GM18868 (cell line): ENCODE measurements at regions not wholly inside any gene's neighbourhood (a gene's known extent, or its start where the extent isn't known, plus 50 kb on each side); places are given as distances from the start of the nearest gene placed in this dataset.

Source experiments
- ATAC-seq: cut with Tn5 transposase; IDR thresholded peaks from one replicate; pipeline ENCODE4 v1.9.1; 2021; ENCODE audit warnings: mild to moderate bottlenecking, moderate library complexity; ENCODE audit not compliant: unreplicated experiment

DNA sequence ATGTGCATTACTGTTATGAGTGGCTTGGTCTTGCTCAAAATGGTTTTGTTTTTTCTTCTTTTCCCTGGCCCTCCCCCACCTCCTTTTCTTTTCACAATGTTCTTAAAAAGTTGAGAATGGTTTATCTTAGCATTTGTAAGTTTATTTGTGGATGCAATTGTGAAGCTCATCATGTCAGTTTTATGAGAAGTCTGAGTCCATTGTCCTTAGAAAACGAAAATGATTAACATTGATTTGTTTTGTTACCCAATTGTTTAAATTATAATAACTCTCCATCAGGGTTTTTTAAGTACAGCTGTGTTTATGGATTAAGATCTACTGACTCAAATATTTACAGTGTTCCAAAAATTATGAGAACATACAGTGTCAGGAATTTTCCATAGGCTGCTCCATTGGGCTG is 511.3 kb upstream of the PAPPA start:
- no peak for ATAC-seq

DNA sequence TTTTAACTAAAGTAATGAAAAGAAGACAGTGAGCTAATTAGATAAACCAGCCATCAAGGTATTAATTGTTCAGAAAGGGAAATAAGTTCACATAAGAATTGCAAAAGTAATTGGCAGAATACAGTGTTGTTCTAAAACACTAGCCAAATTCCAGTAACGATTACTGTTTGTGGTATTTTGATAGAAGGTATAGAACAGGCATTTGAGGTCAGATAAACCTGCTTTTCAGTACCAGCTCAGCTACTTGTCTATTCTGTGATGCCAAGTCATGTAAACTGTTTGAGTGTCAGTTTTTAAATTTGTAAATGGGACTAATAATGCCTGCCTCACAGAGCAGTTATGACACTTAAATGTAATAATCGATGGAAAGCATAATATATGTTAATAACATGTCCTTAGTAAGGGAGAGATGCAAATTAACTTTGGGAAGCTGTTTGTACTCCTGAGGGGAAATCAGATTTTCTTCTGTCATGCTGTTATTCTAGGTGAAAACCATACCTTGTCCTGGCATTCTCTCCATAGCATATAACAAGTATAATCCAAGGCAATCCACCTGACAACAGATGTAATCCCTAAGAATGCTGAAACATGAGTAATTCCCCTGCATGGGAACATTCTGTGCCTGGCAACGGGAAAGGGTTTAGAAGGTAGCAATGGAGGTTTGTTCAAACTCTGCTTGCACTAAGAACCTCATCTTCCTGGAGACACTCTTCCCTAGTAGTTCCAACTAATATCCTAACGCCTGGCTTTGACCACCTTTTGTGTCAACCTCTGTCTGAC is 509.5 kb upstream of the PAPPA start:
- no peak for ATAC-seq

DNA sequence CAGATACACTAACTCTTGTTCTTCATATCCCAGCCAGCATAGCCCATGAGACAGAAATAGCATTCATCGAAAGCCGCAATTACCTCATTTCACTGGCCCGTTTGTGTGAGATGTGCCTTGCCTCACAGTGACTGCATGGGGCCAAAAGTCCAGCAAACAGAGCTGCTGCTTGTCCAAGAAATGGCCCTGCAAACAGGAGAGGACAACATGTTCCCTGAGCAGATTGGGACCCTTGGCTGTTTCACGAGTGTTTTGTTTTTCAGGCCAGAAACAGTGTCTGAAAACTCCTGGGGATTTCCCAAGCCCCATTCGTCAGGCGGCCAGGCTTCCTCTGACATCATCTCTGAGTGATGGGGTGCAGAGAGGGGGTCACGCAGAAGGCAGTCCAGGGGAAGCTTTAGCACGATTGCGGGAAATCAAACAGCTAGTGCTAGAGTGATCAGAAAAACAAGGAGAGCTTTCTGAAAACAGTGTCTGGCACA is 503.6 kb upstream of the PAPPA start:
- ATAC-seq: no peak

DNA sequence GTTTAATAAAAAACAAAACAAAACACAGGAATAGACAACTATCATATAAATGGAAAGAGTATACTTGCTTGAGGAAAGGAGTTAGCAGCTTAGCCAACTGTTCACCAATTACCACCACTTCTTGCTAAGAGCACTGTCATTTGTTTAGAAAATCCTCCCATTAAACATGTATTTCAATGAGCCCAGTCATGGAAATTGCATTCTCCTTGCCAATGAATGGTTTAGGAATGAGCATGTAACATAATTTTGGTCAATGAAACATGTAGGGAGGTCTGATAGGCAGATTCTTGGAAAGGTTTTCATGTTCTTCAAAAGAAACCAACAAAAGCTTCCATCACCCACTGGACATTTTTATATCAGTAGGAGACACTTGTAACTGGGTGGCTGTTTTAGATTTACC is 502.8 kb upstream of the PAPPA start:
- ATAC-seq: no peak

DNA sequence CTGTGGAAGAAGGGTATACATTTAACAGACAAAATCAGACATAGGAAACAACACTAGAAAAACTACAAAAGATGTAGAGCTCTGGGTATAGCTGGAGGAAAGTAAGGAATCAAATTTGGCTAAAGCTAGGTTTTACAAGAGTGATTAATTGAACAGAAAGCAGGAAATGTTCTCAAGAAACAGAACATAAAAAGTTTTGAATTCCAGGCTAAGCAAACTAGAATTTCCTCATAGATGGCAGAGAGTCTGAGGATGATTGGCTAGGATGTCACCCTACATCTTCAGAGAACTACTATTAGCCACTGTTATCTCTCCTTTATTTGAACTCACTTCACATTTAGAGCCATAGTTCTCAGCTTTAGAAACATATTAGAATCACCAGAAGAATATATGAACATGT is 502.1 kb upstream of the PAPPA start:
- no peak for ATAC-seq

DNA sequence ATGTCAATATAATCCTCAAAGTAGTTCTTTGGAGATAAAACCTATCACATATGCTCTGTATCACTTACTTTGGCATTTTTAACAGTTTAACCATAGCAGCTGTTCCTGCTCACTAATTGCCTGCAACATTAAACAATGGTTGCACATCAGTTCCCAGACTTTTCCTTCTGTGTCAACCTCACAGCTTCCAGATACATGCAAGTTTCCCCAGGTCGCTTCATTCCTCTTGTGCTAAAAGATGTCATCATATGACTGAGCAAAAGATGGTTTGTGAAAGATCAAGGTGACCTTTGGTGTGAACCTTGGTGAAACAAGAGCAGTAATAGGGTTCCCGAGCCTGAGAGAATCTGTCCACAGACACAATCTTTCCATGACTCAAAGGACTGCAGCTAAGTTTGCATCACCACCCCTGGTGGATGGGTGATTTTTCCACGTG is 500.4 kb upstream of the PAPPA start:
- no peak for ATAC-seq

DNA sequence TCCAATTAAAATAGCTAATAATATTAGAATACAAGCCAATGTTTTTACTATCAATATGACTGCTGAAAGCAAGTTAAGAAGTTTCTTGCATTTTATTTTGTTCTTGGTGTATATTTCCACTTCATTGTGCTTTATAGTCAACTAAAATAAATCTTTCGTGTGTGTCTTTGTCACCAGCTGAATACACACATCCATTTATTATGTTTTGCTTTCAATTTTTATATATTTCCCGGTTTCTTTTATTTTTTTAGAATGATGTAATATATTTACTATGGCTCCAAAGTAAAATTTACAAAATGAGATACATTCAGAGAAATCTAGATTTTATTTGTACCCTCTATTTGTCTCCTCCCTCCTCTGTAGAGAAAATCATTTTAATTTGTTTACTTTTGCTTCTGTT is 495.9 kb upstream of the PAPPA start:
- ATAC-seq: no peak

DNA sequence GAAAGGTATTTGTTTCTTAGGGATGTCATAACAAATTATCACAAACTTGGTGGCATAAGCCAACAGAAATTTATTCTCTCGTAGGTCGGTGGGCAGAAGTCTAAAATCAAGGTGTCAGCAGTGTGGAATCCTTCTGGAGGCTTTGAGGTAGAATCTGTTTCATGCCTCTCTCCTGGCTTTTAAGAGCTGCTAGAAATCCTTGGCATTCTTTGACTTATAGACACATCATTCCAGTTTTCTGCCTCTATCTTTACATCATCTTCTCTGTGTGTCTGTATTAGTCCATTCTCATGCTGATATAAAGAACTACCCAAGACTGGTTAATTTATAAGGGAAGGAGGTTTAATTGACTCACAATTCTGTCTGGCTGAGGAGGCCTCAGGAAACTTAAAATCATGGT is 488.1 kb upstream of the PAPPA start:
- no peak for ATAC-seq

DNA sequence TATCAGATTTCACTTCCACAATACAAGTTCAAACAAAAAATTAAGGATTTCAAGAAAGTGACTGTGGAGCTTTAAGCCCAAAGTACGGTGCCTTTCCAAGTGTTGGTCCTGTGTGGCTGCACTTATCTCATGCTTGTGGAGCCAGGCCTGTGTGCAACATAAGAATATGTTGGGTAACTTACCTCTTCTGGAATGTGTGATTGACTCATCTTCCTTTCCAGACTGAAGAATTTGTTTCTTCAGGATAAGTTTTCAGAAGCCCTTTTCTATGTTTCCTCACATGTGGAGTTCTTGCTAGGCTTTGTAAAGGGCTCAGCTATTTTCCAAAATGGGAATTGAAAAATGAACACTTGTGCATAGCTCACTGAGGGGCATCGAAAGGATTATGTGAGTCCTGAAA is 485.1 kb upstream of the PAPPA start:
- no peak for ATAC-seq

DNA sequence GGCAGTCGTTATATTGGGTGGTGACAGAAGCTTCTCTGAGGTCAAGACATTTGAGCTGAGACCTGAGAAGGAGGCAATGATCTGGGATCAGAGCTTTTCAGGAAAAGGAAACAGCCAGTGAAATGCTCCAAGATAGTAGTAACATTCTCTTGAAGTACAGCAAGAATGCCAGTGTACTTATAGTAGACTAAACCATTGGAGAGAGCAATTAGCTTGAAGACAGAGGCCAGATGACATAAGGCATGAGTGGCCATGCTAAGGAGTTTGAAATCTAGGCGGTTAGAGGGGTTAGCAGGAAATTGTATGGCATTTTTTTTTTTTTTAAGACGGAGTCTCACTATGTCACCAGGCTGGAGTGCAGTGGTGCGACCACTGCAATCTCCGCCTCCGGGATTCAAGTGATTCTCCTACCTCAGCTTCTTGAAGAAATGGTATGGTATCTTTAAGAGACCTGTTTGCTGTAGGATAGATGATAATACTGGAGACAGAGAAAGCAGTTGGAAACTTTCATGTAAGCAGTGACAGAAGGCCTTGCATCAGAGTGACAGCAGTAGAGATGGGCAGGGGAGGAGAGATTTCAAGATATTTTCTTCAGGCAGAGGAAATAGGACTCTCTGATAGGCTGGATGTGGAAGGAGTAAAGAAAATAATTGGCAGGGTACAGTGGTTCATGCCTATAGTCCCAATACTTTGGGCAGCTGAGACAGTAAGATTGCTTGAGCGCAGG is 482.2 kb upstream of the PAPPA start:
- ATAC-seq: no peak

DNA sequence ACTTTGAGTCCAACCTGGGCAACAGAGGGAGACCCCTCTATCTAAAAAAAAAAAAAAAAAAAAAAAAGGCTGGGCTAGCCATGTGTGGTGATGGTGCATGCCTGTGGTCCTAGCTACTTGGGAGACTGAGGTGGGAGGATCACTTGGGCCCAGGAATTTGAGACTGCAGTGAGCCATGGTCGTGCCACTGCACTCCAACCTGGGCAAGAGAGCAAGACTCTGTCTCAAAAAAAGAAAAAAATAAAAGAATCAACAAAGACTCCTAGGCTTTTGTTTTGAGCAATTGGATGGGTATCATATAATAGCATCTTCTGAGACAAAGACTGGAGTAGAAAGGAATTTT is 481.7 kb upstream of the PAPPA start:
- no peak for ATAC-seq

DNA sequence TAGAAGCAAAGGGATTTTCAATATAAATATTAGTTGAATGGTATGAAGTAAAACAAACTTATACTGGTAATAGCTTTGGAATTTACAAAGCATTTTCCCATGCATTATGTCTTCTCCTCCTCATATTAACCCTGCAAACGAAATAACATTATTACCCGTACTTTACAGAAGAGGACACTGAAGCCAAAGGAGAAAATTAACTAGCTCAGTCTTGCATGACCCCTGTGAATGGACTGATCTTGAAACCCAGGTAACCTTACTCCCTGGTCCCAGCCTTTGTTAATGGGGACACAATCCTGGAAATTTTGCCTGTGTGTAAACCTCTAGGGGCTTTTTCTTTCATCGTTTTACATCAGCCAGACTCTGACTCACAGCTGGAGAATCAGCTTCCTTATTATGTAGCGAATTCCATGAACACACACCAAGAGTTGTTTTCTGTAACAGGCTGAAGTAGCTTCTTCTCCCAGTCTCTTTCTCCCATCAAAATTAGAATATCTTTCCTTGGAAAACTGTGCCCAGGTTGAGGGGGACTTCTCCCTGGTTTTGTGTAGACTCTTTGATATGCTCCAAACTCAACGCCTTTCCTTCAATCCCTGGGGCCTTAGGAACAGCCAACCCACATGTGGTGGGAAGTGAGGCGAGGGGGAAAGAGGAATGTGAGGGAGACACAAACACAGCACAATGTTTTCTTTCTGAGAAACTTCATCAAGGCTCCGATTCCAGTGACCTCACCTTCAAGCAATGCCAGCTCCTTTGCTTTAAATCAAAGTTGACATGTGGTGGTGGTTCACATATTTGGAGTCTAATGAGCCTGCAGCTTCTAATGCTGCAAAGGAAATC is 480.9 kb upstream of the PAPPA start:
- ATAC-seq: no peak

DNA sequence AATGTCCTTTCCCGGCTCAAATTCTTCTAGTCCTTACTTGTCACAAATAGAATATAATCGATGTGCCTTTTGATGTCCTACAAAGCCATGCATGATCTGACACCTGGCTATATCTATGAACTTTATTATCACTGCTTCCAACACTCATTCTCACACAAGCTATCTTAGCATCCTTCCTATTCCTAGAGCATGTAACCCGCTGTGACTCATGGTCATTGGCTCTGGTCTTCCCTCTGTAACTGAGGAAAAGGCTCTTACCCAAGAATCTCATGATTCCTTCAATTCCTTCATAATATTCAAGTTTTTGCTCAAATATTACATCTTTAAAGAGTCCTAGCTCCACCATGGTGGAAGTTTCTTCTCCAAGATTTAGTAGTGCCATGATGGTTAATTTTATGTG is 480.0 kb upstream of the PAPPA start:
- no peak for ATAC-seq

DNA sequence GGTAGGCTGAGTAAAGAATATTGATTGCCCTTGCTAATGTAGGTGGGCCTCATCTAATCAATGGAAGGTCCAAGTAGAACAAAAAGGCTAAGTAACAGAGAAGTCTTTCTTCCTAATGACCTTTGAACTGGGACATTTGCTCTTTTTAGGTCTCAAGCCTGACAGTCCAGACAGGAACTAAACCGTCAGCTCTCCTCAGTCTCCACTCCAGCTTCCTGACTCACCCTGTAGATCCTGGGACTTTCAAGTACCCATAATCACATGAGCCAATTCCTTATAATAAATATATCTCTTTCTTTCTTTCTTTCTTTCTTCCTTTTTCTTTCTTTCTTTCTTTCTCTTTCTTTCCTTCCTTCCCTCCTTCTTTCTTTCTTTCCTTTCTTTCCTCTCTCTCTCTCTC is 479.5 kb upstream of the PAPPA start:
- no peak for ATAC-seq

DNA sequence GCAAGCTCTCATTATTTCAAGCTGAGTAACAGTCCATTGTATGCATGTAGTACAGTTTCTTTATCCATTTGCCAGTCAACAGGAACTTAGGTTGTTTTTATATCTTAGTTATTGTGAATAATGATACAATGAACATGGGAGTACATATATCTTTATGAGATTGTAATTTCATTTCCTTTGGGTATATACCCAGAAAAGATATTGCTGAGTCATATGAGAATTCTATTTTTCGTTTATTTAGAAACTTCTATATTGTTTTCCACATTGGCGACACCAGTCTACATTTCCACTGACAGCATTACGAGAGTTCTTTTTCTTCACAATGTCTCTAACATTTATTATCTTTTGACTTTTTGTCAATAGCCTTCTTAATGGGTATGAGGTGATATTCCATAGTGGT is 477.8 kb upstream of the PAPPA start:
- ATAC-seq: no peak

DNA sequence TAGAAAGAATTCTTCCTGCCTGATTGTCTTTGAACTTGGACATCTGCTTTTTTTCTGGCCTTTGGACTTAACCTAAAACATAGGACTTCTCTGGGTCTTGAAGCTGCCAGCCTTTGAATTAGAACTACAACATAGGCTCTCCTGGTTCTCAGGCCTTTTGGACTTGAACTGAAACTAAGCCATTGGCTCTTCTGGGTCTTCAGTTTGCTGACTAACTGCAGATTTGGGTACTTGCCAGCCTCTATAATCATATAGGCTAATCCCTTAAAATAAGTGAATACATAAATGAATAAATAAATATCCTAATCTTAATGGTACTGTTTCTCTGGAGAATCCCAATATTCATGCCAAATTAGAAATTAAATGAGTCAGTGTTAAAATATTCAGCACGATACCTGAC is 473.4 kb upstream of the PAPPA start:
- ATAC-seq: no peak

DNA sequence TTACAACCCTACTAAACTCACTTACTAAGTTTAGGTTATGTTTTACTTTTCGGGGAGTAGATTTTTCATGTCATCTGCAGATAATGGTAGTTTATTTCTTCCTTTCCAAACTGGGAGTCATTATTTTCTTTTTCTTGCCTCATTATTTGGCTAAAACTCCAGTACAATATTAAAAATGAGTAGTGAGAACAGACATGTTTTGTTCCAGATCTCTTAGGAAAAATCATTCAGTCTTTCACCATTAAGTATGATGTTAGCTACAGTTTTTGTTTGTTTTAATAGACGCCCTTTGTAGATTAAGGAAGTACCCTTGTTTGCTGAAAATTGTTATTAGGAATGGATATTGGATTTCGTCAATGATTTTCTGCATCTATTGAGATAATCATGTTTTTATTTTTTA is 472.0 kb upstream of the PAPPA start:
- no peak for ATAC-seq

DNA sequence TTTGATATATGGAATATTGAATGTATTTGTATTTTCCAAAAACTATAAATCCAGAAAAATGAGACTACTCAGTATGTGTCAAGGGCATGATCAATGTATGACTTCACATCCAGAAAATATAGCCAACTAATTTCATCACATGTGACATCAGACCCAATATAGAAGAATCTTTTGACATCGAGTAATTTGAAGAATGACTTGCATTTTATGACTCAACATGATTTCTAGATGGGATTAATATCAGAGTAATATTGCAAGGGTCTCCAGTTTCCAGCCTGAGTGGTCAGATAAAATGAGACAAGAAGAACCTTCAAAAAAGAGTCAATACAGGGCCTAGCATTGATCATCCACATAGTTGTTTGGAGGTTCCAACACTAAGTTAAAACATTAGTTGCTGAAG is 467.5 kb upstream of the PAPPA start:
- no peak for ATAC-seq

DNA sequence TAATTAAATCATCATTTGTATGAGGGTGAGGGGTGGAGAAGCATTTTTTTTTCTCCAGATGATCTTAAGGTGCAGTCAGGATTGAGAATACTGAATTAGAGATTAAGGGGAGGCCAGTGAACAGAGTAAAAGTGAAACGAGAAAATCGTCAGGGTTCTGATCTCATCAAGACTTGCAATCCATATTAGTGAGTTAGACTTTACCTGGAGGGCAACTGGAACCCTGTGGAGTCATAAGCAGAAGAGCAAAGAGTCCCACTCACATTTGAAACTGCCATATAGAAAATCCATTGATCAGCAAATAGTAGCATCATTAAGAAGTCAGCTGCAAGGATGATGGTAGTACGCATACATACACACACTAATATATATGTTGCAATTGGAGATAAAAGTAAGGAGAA is 466.2 kb upstream of the PAPPA start:
- no peak for ATAC-seq

DNA sequence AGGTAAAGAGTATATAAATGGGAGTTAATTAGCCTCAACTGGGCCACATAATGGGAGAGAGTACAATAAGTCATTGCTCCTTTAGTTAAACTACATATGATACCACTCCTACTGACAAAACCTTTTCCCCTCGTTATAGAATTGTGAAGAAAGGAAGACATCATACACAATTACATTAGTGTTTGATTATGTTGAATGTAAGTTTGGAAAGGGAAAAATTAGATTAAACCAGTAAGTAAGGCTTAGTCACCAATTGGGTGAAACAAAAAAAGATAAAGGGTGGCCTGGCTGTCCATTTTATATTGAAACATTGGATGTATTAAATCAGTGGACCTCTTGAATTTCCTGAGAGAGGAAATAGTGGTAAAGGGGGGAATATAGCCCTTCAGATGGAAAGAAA is 464.3 kb upstream of the PAPPA start:
- ATAC-seq: no peak

DNA sequence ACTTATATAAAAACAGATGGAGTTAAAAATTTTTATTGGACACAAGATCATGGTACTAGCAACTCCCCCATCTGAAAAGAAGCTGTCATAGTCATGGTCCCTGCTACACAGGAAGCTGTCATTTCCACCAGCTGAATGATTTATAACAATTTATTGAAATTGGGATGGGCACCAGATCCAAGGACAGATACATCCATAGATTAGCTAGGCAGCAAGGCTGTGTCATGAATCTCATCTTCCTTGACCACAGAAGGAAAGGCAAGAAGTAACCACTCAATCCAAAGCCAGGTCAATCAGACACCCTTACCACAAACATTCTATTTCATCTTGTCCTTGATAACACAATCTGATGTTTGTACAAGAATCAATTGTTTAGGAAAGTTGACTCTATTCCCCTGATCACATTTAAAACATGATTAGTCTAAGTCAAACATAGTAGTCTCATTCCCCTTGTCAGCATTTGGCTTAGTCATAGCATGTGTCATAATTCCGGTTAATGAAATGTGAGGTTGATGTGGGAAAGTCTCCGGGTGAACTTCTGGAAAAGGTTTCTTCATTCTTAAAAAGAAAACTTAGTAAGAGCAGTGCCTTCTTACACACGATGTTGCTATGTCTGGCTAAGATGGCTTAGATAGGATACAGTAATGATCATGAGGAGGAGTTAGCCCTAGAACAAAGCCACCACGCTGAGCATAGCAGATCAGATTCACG is 462.6 kb upstream of the PAPPA start:
- no peak for ATAC-seq
